OCI-LY1 (cell line): ENCODE measurements at regions not wholly inside any gene's neighbourhood (a gene's known extent, or its start where the extent isn't known, plus 50 kb on each side); places are given as distances from the start of the nearest gene placed in this dataset.

Source experiments
- CTCF ChIP-seq: fragments of 200-600 bp; sonication (generic), shearing (Covaris generic); IDR thresholded peaks from 2 replicates; pipeline ENCODE4 v1.5.1; 2017; ENCODE audit warnings: mild to moderate bottlenecking, antibody characterized with exemption, low read length, moderate library complexity, mixed read lengths
- EZH2 ChIP-seq: fragments of 200-600 bp; sonication (generic), shearing (Covaris generic); IDR thresholded peaks from 2 replicates; pipeline ENCODE4 v1.8.0; 2017; ENCODE audit warnings: borderline replicate concordance, mixed run types, mild to moderate bottlenecking, antibody characterized with exemption, low read length, moderate library complexity, mixed read lengths

DNA sequence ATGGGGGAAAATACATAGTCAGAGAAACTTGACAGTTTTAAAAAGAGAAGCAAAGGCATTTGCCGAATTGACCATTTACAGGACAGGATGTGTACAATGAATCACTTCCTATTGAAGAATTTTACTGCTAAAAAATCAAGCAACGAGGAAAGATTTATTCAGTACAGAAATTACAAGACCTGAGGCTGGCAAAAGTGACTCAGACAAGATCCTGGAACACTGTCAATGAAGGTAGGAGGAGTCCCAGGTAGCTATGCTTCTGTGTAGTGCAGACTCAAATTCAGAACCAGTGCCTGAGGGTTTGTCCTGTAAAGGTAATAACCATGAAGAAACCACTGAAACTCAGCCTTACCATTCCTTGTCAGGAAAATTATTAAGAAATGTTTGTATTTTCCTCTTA is 120.9 kb downstream of the ZMAT3 start:
- TF ChIP-seq EZH2: no peak
- no peak for TF ChIP-seq CTCF
